Daoy (cell line): ENCODE measurements at regions not wholly inside any gene's neighbourhood (a gene's known extent, or its start where the extent isn't known, plus 50 kb on each side); places are given as distances from the start of the nearest gene placed in this dataset.

ENCODE experiments used
- DNase-seq: peaks from one replicate; pipeline ENCODE4 v3.0.0-alpha.2; 2015; ENCODE audit warnings: low read depth

DNA sequence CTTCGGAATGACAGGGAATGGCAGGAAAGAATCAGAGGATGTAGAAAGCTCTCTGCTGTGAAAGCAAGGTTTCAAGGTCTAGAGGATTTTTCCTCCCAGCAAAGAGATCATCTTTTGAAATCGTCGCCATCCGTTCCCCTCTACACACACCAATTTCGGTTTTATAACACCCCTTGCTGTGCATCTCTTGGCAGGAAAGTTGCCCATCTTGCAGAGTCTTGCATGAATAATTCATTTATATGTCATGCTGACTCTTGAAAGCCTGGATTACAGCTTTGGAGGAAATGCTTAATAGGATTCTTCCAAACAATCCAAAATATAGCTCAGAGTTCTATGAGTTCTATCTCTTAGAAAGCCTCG lies 262.7 kb downstream of the CHL1 start:
- DNase-seq = no peak

DNA sequence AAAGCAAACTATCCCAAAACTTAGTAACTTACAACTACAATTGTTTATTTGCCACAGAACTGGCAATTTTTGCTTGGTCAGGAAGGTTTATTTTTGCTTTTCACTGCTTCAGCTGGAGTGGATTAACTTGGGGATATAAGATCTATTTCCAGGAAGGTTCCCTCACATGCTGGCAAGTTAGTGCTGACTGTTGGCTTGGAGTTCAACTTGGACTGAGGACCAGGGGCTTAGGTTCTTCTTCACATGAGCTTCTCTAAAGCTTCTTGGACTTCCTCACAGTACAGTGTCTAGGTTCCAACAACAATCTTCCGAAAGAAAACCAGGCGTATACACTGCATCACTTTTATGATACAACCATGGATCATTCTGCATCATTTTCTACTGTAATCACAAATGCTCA lies 264.4 kb downstream of the CHL1 start:
- DNase-seq = no peak

DNA sequence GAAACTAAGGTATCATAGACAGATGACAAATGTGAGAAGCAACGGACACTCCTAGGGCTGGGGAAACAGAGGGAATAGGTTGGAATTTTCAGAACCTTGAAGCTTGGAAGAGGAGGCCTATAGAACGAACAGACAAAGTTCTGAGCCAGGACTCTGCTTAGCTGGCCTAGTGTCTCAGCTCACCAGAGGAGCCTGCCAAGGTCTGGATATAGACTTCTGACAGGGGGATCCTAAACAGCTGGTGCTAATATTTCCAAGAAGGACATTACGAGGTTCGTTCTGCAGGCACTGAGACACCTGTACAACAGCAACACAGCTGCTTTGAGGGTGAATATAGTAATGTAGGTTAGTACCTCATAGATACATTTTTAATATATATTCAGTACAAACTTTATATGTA lies 266.3 kb downstream of the CHL1 start:
- DNase-seq = no peak

DNA sequence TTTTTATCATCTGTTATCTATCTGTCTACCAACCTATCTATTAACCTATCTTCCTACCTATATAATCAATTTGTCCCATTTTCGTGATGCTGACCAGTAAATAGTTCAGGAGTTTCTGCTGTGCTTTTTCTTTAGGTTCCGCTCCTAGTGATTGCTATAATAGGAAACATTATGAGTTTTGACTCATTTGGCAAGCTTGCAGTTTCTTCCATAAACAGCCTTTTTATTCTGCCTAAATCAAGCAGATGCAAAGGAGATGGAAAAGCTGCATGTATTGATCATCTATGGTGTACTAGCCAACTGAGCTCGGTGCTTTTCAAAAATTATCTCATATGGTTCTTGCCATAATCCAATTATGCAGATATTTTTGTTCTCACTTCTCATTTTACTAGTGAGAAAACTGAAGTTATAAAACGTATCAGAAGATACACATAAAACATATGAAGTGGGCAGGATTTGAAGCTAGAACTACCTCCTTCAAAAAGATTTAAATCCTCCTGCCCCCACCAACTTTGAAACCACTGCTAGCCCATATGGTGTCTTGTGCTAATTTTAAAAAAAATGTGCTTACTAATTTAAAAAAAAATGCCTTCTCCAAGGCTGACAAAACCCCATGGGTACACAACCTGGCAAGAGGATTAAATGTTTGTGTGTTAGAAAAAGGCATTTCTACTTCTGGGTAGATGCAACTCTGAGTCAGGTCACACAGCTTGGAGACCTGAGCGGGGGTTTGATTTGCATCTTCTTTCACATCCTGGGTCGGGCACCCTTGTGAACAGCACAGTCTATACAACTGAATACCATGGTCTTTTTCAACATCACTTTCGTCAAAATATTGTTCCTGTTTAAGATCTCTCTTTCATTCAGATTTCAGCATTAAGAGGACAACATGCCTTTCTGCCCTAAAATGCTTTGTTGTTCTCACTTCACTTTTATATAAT lies 267.0 kb downstream of the CHL1 start:
- DNase-seq = no peak

GRCh38 chr3:464255-464654 lies 267.7 kb downstream of the CHL1 start:
- DNase-seq = no peak

- no peak for DNase-seq
These were observed 271.6 kb downstream of the CHL1 start for GRCh38 chr3:468172-468571.

DNA sequence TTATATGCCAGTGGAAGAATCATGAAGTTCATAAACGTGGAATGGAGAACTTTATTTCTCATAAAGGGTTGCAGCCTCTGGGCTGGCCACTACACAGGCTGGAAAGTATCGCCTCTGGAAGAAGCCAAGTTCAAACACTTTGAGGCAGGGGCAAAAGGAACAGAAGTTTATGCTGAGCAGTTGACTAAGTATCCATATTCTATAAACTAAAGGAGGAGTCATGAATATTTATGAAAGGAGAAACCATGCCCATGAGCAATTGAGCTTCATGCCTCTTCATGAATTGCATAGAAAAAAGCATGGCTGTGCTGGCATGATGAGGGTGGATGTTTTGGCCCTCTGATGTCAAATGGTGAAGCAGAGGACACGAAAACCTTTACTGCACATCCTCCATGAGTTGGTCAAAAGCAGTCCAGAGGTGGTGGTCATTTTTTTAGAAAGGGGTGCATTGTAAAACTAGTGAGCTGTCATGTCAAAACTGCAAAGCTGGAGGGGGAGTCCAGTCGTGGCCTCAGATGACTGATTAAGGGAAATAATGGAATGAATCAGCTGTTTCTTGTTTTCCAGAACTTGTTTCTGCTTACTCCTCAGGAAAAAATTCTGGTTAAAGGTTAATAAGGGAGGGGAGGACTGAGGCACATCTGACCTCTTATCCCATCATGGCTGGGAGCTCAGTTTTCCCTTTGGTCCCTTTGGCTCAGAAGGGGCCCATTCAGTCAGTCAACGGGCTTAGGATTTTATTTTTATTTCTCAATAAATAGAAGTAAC lies 276.7 kb downstream of the CHL1 start:
- no peak for DNase-seq

DNA sequence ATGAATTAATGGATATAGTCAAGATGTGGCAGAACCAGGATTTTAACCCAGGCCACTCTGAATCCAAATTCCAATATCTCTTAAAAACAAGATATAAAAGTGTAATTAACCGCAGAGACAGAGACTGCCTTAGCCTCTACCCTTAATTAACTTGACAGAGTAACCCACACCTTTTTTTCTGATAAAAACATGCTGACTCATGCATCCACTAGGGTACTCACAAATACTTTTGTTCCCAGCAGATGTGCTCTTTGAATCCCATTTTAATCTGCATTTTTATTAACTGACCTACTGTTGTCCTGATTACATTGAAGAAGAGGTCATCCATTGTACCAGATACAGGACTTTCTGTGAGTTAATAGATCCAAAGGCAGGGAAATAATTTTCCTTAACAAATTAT lies 278.3 kb downstream of the CHL1 start:
- no peak for DNase-seq

DNA sequence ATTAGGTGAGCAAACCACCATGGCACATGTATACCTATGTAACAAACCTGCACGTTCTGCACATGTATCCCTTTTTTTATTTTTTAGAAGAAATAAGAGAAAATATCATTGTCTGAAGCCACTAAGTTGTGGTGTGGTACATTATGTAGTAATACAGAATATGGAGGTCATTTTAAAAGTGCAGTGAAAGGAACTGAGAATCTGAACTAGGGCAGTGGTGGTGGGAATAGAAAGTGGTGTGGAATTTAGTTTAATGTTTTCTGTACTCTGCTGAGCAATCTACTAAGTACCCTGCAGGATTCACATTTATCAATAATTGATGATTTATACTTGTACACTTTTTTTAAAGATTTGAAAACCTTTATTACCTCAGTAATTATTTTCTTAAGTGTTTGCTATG lies 283.5 kb downstream of the CHL1 start:
- DNase-seq = no peak

GRCh38 chr3:481111-481510 lies 284.5 kb downstream of the CHL1 start:
- DNase-seq = no peak

- DNase-seq = no peak
These were observed 285.1 kb downstream of the CHL1 start for GRCh38 chr3:481680-482079.

GRCh38 chr3:482479-482878 lies 285.9 kb downstream of the CHL1 start:
- no peak for DNase-seq

- no peak for DNase-seq
These were observed 287.8 kb downstream of the CHL1 start for GRCh38 chr3:484341-484740.

- DNase-seq = no peak
These were observed 291.1 kb downstream of the CHL1 start for GRCh38 chr3:487614-488013.

GRCh38 chr3:492586-493316 lies 296.2 kb downstream of the CHL1 start:
- no peak for DNase-seq

GRCh38 chr3:494190-494589 lies 297.6 kb downstream of the CHL1 start:
- no peak for DNase-seq

- no peak for DNase-seq
These were observed 301.9 kb downstream of the CHL1 start for GRCh38 chr3:498487-498886.

DNA sequence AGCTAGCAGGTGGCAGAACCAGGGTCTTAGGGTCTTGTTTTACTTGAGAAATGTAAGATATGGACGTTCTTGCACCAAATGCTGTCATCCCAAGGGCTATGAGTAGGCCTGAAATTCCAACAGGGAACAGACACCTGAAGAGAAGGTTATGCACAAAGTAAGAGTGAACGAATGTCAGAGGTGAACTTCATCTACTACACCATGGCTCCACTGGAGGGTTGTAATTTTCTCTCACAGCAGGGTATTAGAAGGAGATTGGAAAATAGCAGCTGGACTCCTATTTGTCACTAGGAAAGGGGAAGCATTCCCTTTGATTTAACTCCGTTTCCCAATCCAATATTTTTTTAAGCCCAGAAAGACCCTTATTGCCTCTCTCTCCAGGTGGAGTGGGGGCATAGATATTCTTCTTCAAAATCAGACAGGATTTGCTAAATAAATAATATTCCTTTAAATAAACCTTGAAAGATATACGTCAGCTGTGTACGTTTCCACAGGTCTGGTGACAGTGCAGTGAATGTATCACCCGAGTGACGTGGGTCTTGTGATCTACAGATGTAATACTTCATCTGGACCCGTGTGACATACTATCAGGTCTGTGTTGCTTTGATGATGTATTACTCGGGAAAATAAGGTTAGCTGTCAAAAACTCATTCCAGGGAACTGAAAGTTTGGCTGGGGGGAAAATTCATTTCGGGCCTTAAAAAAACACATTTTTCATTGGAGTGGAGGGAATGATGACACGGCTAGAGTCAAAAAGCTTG lies 302.6 kb downstream of the CHL1 start:
- no peak for DNase-seq

DNA sequence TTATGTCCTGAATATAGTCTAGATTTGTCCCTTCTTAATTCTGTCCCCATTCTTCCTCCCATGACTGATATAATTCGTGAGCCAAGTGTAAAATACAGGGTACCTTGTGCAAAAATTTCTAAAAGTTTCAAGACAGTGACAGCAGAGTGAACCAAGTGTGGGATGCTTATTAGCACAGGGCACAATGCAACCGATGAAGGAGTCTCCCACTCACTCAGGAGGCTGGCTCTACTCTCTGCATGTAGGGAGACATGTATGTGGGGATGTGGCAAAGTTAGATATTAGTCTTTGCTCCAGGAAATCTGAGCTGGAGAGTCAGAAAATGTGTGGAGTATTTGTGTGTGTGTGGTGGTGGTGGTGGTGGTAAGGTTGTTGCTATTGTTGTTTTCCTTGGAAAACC lies 305.9 kb downstream of the CHL1 start:
- no peak for DNase-seq

DNA sequence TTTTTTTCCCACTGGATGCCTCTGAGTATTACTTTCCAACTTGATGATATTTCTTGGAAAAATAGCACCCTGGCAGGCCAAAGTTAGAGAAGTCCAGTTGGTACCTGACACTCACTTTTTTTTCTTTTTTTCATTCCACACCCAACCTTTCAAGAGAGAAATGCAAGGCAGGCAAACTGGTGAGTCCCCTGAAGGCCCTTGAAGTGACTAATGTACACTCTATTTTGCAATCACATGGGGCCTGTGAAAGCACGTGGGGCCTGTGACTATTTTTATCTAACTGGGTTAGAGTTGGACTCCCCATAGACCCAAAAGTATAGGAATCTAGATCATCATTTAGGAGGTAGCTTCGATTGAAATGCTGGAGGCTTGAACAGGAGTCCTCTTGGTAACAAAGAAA lies 316.7 kb downstream of the CHL1 start:
- no peak for DNase-seq

DNA sequence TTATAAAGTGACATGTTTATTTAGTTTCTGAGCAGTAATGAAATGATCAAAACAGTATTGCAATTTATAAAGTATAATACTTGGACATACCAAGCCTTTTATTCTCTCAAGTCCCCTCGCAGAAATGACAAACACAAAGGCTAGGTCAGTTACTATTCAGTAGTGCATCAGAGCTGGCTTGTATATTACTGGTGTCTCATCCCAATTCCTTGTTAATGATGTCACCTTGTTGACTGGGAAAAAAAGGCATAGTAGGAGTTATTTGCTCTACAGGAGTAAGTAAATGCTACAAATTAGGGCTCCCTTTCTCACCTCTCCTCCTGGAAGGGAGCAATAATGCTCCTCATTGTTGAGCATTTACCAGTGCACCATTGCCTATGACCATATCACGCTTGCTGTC lies 317.6 kb downstream of the CHL1 start:
- no peak for DNase-seq

- no peak for DNase-seq
These were observed 322.5 kb downstream of the CHL1 start for GRCh38 chr3:519026-519425.
